Hepatocyte (in vitro differentiated cells): ENCODE measurements at regions not wholly inside any gene's neighbourhood (a gene's known extent, or its start where the extent isn't known, plus 50 kb on each side); places are given as distances from the start of the nearest gene placed in this dataset.

Experiments
- DNase-seq: peaks from one replicate; pipeline ENCODE4 v3.0.0-alpha.2; 2016; ENCODE audit warnings: low spot score
- H2AFZ ChIP-seq: fragments of 200-600 bp; sonication (generic); 2 replicates; pipeline ENCODE4 v1.6.0; 2016; ENCODE audit warnings: antibody characterized with exemption, mild to moderate bottlenecking
- H3K27ac ChIP-seq: fragments of 200-600 bp; sonication (generic); 2 replicates; pipeline ENCODE4 v1.5.1; 2016; ENCODE audit warnings: mild to moderate bottlenecking
- H3K27me3 ChIP-seq: fragments of 200-600 bp; sonication (generic); 2 replicates; pipeline ENCODE4 v1.6.1; 2016
- H3K36me3 ChIP-seq: fragments of 200-600 bp; sonication (generic); replicated peaks from 2 replicates; pipeline ENCODE4 v1.5.1; 2016; ENCODE audit warnings: low read depth; ENCODE audit not compliant: insufficient read depth
- H3K4me1 ChIP-seq: fragments of 200-600 bp; sonication (generic); 2 replicates; pipeline ENCODE4 v1.5.1; 2016; ENCODE audit warnings: mild to moderate bottlenecking, moderate library complexity; ENCODE audit not compliant: insufficient read depth
- H3K4me2 ChIP-seq: fragments of 200-600 bp; sonication (generic); 2 replicates; pipeline ENCODE4 v1.6.0; 2016
- H3K4me3 ChIP-seq: fragments of 200-600 bp; sonication (generic); 2 replicates; pipeline ENCODE4 v1.5.1; 2016; ENCODE audit warnings: mild to moderate bottlenecking
- H3K79me2 ChIP-seq: fragments of 200-600 bp; sonication (generic); 2 replicates; pipeline ENCODE4 v1.6.0; 2017; ENCODE audit warnings: mild to moderate bottlenecking
- H3K9me2 ChIP-seq: fragments of 200-600 bp; sonication (generic); replicated peaks from 2 replicates; pipeline ENCODE4 v1.6.0; 2017; ENCODE audit warnings: mild to moderate bottlenecking; ENCODE audit not compliant: insufficient read depth
- H3K9me3 ChIP-seq: fragments of 200-600 bp; sonication (generic); 2 replicates; pipeline ENCODE4 v1.5.1; 2016; ENCODE audit warnings: low read depth, mild to moderate bottlenecking
- H4K20me1 ChIP-seq: fragments of 200-600 bp; sonication (generic); 2 replicates; pipeline ENCODE4 v1.6.0; 2016; ENCODE audit warnings: mild to moderate bottlenecking; ENCODE audit not compliant: insufficient read depth, poor library complexity, severe bottlenecking
- EZH2 ChIP-seq: fragments of 200-600 bp; sonication (generic); IDR thresholded peaks from 2 replicates; pipeline ENCODE4 v1.6.1; 2016; ENCODE audit warnings: antibody characterized with exemption, mild to moderate bottlenecking, borderline replicate concordance
- EZH2phosphoT487 ChIP-seq: fragments of 200-600 bp; sonication (generic); IDR thresholded peaks from one replicate; pipeline ENCODE4 v1.6.1; 2018; ENCODE audit warnings: antibody characterized with exemption, mild to moderate bottlenecking, low read depth, moderate library complexity; ENCODE audit not compliant: unreplicated experiment, severe bottlenecking
- WGBS: methylation state at CpG from one replicate; pipeline ENCODE4 v1.1.6; 2016; ENCODE audit warnings: low lambda C conversion rate; ENCODE audit errors: missing lambda C conversion rate; 5-methylcytosine and 5-hydroxymethylcytosine counted together
- TF ChIP-seq, protein P1 (sequence below): fragments of 200-600 bp; sonication (generic); IDR thresholded peaks from 2 replicates; pipeline ENCODE4 v1.5.1; 2016; ENCODE audit warnings: antibody characterized with exemption, mild to moderate bottlenecking; ENCODE audit not compliant: poor library complexity

DNA sequence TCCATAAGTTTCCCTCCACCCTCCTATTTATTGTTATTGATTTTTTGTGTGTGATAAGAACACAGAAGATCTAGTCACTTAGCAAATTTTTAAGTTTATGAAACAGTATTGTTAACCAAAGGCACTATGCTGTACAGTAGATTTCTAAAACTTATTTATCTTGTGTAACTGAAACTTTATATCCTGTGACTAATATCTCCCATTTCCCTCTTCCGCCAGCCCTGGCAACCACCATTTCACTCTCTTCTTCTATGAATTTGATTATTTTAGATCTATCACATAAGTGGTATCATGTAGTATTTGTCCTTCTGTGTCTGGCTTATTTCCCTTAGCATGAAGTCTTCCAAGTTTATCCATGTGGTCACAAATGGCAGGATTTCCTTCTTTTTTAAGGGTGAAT, 144.3 kb upstream of the INHBA start:
- DNase-seq: no peak
- Histone ChIP-seq H3K9me2 (no peaks in the 10 kb centered on the region), H2AFZ (no peak overlapping the region), H3K27ac (no peak overlapping the region), H3K4me2 (no peak overlapping the region), H3K36me3 (no peaks in the 10 kb centered on the region), H3K79me2 (no peaks in the 10 kb centered on the region), H3K4me1 (no peaks in the 10 kb centered on the region), H4K20me1 (no peaks in the 10 kb centered on the region), H3K4me3 (no peak overlapping the region), H3K27me3 (no peaks in the 10 kb centered on the region), H3K9me3 (no peaks in the 10 kb centered on the region)
- TF ChIP-seq EZH2: no peak
- TF ChIP-seq EZH2phosphoT487: no peak
- TF ChIP-seq, protein P1, sequence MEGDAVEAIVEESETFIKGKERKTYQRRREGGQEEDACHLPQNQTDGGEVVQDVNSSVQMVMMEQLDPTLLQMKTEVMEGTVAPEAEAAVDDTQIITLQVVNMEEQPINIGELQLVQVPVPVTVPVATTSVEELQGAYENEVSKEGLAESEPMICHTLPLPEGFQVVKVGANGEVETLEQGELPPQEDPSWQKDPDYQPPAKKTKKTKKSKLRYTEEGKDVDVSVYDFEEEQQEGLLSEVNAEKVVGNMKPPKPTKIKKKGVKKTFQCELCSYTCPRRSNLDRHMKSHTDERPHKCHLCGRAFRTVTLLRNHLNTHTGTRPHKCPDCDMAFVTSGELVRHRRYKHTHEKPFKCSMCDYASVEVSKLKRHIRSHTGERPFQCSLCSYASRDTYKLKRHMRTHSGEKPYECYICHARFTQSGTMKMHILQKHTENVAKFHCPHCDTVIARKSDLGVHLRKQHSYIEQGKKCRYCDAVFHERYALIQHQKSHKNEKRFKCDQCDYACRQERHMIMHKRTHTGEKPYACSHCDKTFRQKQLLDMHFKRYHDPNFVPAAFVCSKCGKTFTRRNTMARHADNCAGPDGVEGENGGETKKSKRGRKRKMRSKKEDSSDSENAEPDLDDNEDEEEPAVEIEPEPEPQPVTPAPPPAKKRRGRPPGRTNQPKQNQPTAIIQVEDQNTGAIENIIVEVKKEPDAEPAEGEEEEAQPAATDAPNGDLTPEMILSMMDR: no peak
- WGBS: 100% methylated on average over 1 of the region's 1 CpG

DNA sequence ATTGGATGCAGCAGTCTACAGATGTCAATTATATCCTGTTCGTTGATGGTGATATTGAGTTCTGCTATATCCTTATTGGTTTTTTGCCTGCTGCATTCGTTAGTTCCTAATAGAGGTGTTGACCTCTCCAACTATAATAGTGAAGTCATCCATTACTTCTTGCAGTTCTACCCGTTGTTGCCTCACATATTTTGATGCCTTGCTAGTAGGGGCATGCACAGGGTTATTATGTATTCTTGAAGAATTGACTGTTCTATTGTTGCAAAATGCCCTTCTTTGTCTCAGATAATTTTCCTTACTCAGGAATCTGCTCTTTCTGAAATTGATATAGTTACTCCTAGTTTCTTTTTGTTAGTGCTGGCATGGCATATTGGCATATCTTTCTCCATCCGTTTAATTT, 140.1 kb upstream of the INHBA start:
- DNase-seq: no peak
- H3K9me2 ChIP-seq: no peaks in the 10 kb centered on the region
- no peak overlapping the region for H3K4me3 ChIP-seq
- H3K4me2 ChIP-seq: no peak overlapping the region
- H3K27ac ChIP-seq: no peak overlapping the region
- H3K79me2 ChIP-seq: no peaks in the 10 kb centered on the region
- no peaks in the 10 kb centered on the region for H4K20me1 ChIP-seq
- WGBS: 92% methylated on average over 4 of the region's 4 CpGs
- no peaks in the 10 kb centered on the region for H3K9me3 ChIP-seq
- H3K36me3 ChIP-seq: no peaks in the 10 kb centered on the region
- no peak for TF ChIP-seq EZH2
- TF ChIP-seq, protein P1: no peak
- no peak for TF ChIP-seq EZH2phosphoT487
- no peaks in the 10 kb centered on the region for H3K27me3 ChIP-seq
- H2AFZ ChIP-seq: no peak overlapping the region
- H3K4me1 ChIP-seq: no peaks in the 10 kb centered on the region

DNA sequence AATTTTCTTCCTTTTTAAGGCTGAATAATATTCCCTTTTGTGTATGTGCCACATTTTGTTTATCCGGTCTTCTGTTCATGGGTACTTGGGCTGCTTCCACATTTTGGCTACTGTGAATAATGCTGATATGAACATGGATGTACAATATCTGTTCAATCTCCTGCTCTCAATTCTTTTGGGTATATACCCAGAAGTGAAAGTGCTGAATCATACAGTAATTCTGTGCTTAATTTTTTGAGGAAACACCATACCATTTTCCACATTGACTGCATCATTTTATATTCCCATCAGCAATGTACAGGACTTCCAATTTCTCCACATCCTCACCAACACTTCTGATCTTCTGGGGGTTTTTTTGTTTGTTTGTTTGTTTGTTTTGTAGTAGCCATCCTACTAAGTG, 135.0 kb upstream of the INHBA start:
- no peaks in the 10 kb centered on the region for H3K4me1 ChIP-seq
- no peak overlapping the region for H3K4me2 ChIP-seq
- H3K4me3 ChIP-seq: no peak overlapping the region
- WGBS: 100% methylated on average over 1 of the region's 1 CpG
- no peaks in the 10 kb centered on the region for H3K9me3 ChIP-seq
- no peaks in the 10 kb centered on the region for H3K79me2 ChIP-seq
- DNase-seq: no peak
- H3K9me2 ChIP-seq: no peaks in the 10 kb centered on the region
- H3K27me3 ChIP-seq: no peaks in the 10 kb centered on the region
- H2AFZ ChIP-seq: no peak overlapping the region
- no peak overlapping the region for H3K27ac ChIP-seq
- peaks cover 2% of the 10 kb centered on the region for H4K20me1 ChIP-seq
- no peaks in the 10 kb centered on the region for H3K36me3 ChIP-seq
- TF ChIP-seq EZH2 (no peak), EZH2phosphoT487 (no peak)
- TF ChIP-seq, protein P1: no peak

DNA sequence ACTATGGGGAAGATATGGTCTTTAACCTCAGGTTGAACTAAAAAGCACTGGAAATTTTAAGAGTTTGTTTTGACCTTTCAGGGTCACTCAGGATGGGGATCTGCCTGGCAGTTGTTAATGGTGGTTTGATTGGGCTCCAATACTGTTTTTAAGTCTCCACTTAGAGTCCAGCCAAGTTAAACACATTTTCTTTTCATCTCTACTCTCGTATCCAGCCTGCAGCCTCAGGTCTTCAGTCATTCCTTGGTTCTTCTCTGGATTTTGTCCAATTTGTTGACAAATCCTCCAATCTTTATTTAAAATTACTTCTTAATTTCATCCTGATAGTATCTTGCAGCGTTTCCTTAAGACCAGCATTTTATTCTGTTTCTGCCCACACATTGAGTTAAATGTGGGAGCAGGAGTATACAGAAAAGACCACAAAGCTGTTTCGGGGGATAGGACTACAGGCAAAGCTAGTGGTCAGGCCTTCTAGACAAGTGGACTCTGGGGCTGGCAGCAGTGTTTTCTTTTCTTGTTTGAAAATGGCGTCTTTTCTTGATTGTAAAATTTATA, 133.2 kb upstream of the INHBA start:
- TF ChIP-seq, protein P1: no peak
- no peak for TF ChIP-seq EZH2phosphoT487
- TF ChIP-seq EZH2: no peak
- DNase-seq: no peak
- Histone ChIP-seq H3K36me3 (no peaks in the 10 kb centered on the region), H3K4me3 (no peak overlapping the region), H4K20me1 (peaks cover 2% of the 10 kb centered on the region), H3K9me2 (no peaks in the 10 kb centered on the region), H2AFZ (no peak overlapping the region), H3K4me2 (no peak overlapping the region), H3K4me1 (no peaks in the 10 kb centered on the region), H3K27ac (no peak overlapping the region), H3K79me2 (no peaks in the 10 kb centered on the region), H3K27me3 (no peaks in the 10 kb centered on the region), H3K9me3 (no peaks in the 10 kb centered on the region)
- 82% methylated on average over 4 of the region's 4 CpGs for WGBS
